ENCODE measurements at regions not wholly inside any gene's neighbourhood (a gene's known extent, or its start where the extent isn't known, plus 50 kb on each side); places are given as distances from the start of the nearest gene placed in this dataset.

DNA sequence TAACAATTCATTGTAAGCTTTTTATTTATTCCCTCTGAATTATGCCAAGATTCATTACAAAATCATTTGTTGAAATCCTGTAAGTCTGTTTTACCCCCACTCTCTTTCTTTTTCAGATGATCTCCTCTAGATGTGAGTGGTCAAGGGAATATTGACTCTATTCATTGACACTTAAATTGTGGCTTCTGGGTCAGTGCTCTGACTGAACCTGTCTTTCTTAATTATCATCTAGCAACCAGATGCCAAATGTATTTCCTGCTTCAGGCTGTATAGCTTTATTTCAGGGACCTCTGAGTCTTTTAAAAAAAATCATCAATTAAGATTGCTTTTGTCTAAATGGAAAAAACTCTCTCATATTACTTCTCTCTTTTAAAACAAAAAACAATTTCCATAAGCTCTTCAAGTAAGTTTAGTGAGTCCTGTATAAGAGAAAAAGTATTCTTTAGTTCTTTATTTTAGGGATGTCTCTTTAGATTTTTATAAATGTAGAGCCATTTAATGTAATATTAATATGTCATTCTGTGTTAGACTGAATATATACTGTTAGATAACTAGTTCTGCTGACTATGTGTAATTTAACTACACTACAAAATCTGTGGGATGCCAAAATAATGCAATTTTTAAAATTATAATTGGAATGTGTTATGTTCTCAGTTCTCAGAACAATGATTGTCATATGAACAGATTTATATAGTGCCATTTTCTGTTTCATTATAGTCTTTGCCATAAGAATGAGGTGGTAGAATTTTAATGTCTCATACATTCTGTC is 645.8 kb upstream of the EDIL3 start:
- TF ChIP-seq CTCF (IDR thresholded peaks at IDR 0.05) = no peak
- no peak for TF ChIP-seq EZH2phosphoT487 (IDR thresholded peaks at IDR 0.05)
- TF ChIP-seq EZH2 (IDR thresholded peaks at IDR 0.05) = no peak

All from neural progenitor cell (in vitro differentiated cells).